ENCODE measurements at regions not wholly inside any gene's neighbourhood (a gene's known extent, or its start where the extent isn't known, plus 50 kb on each side); places are given as distances from the start of the nearest gene placed in this dataset.

GRCh38 chr3:28587723-28588122 is 239.1 kb upstream of the AZI2 start:
- H3K27ac ChIP-seq, result no peak overlapping the region
- intact Hi-C loops (cut with DNase I), result no loop called here
- H3K27me3 ChIP-seq (replicated peaks; ENCODE audit: insufficient read depth), result no peaks in the 10 kb centered on the region
- no peak overlapping the region for H3K4me3 ChIP-seq
- DNase-seq (ENCODE audit: low spot score), result no peak
- TF ChIP-seq POLR2A (IDR thresholded peaks at IDR 0.05) (no peak), POLR2AphosphoS5 (IDR thresholded peaks at IDR 0.05) (no peak)
- H3K36me3 ChIP-seq, result no peaks in the 10 kb centered on the region
- 89% methylated on average over 3 of the region's 3 CpGs for WGBS
- no peaks in the 10 kb centered on the region for H3K9me3 ChIP-seq
- H3K4me1 ChIP-seq (replicated peaks), result no peaks in the 10 kb centered on the region

- Histone ChIP-seq H3K4me3 (no peak overlapping the region), H3K27me3 (replicated peaks; ENCODE audit: insufficient read depth) (no peaks in the 10 kb centered on the region), H3K9me3 (no peaks in the 10 kb centered on the region), H3K4me1 (replicated peaks) (no peaks in the 10 kb centered on the region), H3K27ac (no peak overlapping the region), H3K36me3 (no peaks in the 10 kb centered on the region)
- DNase-seq (ENCODE audit: low spot score), result no peak
- 92% methylated on average over 2 of the region's 2 CpGs for WGBS
- intact Hi-C loops (cut with DNase I), result no loop called here
- no peak for TF ChIP-seq CTCF (IDR thresholded peaks at IDR 0.05)
- no peak for TF ChIP-seq POLR2A (IDR thresholded peaks at IDR 0.05)
- no peak for TF ChIP-seq POLR2AphosphoS5 (IDR thresholded peaks at IDR 0.05)
Measured at GRCh38 chr3:28590216-28590615, 241.6 kb upstream of the AZI2 start.

- H3K36me3 ChIP-seq, result no peaks in the 10 kb centered on the region
- no peak overlapping the region for H3K27ac ChIP-seq
- H3K9me3 ChIP-seq, result no peaks in the 10 kb centered on the region
- WGBS, result 56% methylated on average over 3 of the region's 3 CpGs
- no peaks in the 10 kb centered on the region for H3K27me3 ChIP-seq (replicated peaks; ENCODE audit: insufficient read depth)
- intact Hi-C loops (cut with DNase I), result no loop called here
- H3K4me1 ChIP-seq (replicated peaks), result no peaks in the 10 kb centered on the region
- TF ChIP-seq POLR2AphosphoS5 (IDR thresholded peaks at IDR 0.05) (no peak), CTCF (IDR thresholded peaks at IDR 0.05) (no peak), POLR2A (IDR thresholded peaks at IDR 0.05) (no peak)
- DNase-seq (ENCODE audit: low spot score), result no peak
- no peak overlapping the region for H3K4me3 ChIP-seq
Measured at GRCh38 chr3:28590860-28591259, 242.2 kb upstream of the AZI2 start.

- intact Hi-C loops (cut with DNase I), result no loop called here
- WGBS, result 94% methylated on average over 4 of the region's 4 CpGs
Measured at GRCh38 chr3:28595372-28595771, 246.7 kb upstream of the AZI2 start.

GRCh38 chr3:28597452-28597851 is 248.8 kb upstream of the AZI2 start:
- H3K27me3 ChIP-seq (replicated peaks; ENCODE audit: insufficient read depth), result no peaks in the 10 kb centered on the region
- H3K36me3 ChIP-seq, result no peaks in the 10 kb centered on the region
- TF ChIP-seq POLR2A (IDR thresholded peaks at IDR 0.05), result no peak
- no peak for TF ChIP-seq POLR2AphosphoS5 (IDR thresholded peaks at IDR 0.05)
- no peak for TF ChIP-seq CTCF (IDR thresholded peaks at IDR 0.05)
- no peak for DNase-seq (ENCODE audit: low spot score)
- intact Hi-C loops (cut with DNase I), result no loop called here
- no peak overlapping the region for H3K27ac ChIP-seq
- H3K9me3 ChIP-seq, result no peaks in the 10 kb centered on the region
- WGBS, result 97% methylated on average over 6 of the region's 6 CpGs
- no peaks in the 10 kb centered on the region for H3K4me1 ChIP-seq (replicated peaks)
- H3K4me3 ChIP-seq, result no peak overlapping the region

More at GRCh38 chr3:28595372-28595771, 246.7 kb upstream of the AZI2 start:
- H3K36me3 ChIP-seq, result no peaks in the 10 kb centered on the region
- H3K4me1 ChIP-seq (replicated peaks), result no peaks in the 10 kb centered on the region
- no peak for DNase-seq (ENCODE audit: low spot score)
- H3K27me3 ChIP-seq (replicated peaks; ENCODE audit: insufficient read depth), result no peaks in the 10 kb centered on the region
- no peak for TF ChIP-seq CTCF (IDR thresholded peaks at IDR 0.05)
- no peak for TF ChIP-seq POLR2AphosphoS5 (IDR thresholded peaks at IDR 0.05)
- TF ChIP-seq POLR2A (IDR thresholded peaks at IDR 0.05), result no peak
- H3K27ac ChIP-seq, result no peak overlapping the region
- no peaks in the 10 kb centered on the region for H3K9me3 ChIP-seq
- H3K4me3 ChIP-seq, result no peak overlapping the region
